ENCODE measurements at regions not wholly inside any gene's neighbourhood (a gene's known extent, or its start where the extent isn't known, plus 50 kb on each side); places are given as distances from the start of the nearest gene placed in this dataset.

GRCh38 chr2:19028587-19029375 is 329.6 kb downstream of the OSR1 start:
- Histone ChIP-seq H3K4me1 (ENCODE audit: control insufficient read depth in 4 of 4, insufficient read depth in 4 of 4, low read length in 3 of 4) (no peaks in the 10 kb centered on the region), H3K9me3 (ENCODE audit: control insufficient read depth in 4 of 4, low read length in 3 of 4) (no peaks in the 10 kb centered on the region), H3K4me3 (ENCODE audit: low read depth in 1 of 3, low read length in 3 of 3) (no peak overlapping the region), H3K36me3 (ENCODE audit: control insufficient read depth in 4 of 4, insufficient read depth in 3 of 4, low read depth in 1 of 4, low read length in 3 of 4) (no peaks in the 10 kb centered on the region), H3K27me3 (ENCODE audit: control insufficient read depth in 4 of 4, insufficient read depth in 4 of 4, low read length in 3 of 4) (no peaks in the 10 kb centered on the region), H3K9ac (ENCODE audit: low read depth in 1 of 2, low read length in 2 of 2) (no peak overlapping the region), H3K27ac (ENCODE audit: low read depth in 1 of 2, low read length in 2 of 2) (no peak overlapping the region)
- 95% methylated on average over 12 of the region's 12 CpGs for WGBS
- no peak for TF ChIP-seq MAX (IDR thresholded peaks at IDR 0.05)
- TF ChIP-seq RAD21 (IDR thresholded peaks at IDR 0.05): no peak
- no peak for TF ChIP-seq GABPA (IDR thresholded peaks at IDR 0.05 in 1 of 2, conservative IDR thresholded peaks at IDR 0.05 in 1 of 2)
- no peak for TF ChIP-seq EGR1 (IDR thresholded peaks at IDR 0.05; ENCODE audit: low read depth in 2 of 2)
- TF ChIP-seq TAF1 (conservative IDR thresholded peaks at IDR 0.05): no peak
- no peak for TF ChIP-seq HNF4A (conservative IDR thresholded peaks at IDR 0.05)
- TF ChIP-seq CTCF (IDR thresholded peaks at IDR 0.05; ENCODE audit: low read depth, low read length, missing input control): no peak
- no peak for TF ChIP-seq RXRA (IDR thresholded peaks at IDR 0.05)
- TF ChIP-seq REST (IDR thresholded peaks at IDR 0.05): no peak
- TF ChIP-seq ZBTB33 (IDR thresholded peaks at IDR 0.05): no peak
- DNase-seq (ENCODE audit: low spot score): no peak

GRCh38 chr2:19027626-19028025 is 330.8 kb downstream of the OSR1 start:
- no peaks in the 10 kb centered on the region for H3K4me1 ChIP-seq (ENCODE audit: control insufficient read depth in 4 of 4, insufficient read depth in 4 of 4, low read length in 3 of 4)
- no peak for DNase-seq (ENCODE audit: low spot score)
- WGBS: 91% methylated on average over 5 of the region's 5 CpGs
- TF ChIP-seq SP1 (IDR thresholded peaks at IDR 0.05) (no peak), TAF1 (conservative IDR thresholded peaks at IDR 0.05) (no peak), FOXA2 (IDR thresholded peaks at IDR 0.05) (no peak), NR2F2 (IDR thresholded peaks at IDR 0.05) (no peak), HNF4G (IDR thresholded peaks at IDR 0.05) (no peak), JUND (IDR thresholded peaks at IDR 0.05) (no peak), MAX (IDR thresholded peaks at IDR 0.05) (no peak), GABPA (IDR thresholded peaks at IDR 0.05 in 1 of 2, conservative IDR thresholded peaks at IDR 0.05 in 1 of 2) (no peak), EGR1 (IDR thresholded peaks at IDR 0.05; ENCODE audit: low read depth in 2 of 2) (no peak), RAD21 (IDR thresholded peaks at IDR 0.05) (no peak), RXRA (IDR thresholded peaks at IDR 0.05) (no peak), YY1 (IDR thresholded peaks at IDR 0.05) (no peak), FOXA1 (IDR thresholded peaks at IDR 0.05) (no peak), REST (IDR thresholded peaks at IDR 0.05) (no peak), ZBTB33 (IDR thresholded peaks at IDR 0.05) (no peak)

More at GRCh38 chr2:19027626-19028025, 330.8 kb downstream of the OSR1 start:
- no peak overlapping the region for H3K4me3 ChIP-seq (ENCODE audit: low read depth in 1 of 3, low read length in 3 of 3)
- H3K27me3 ChIP-seq (ENCODE audit: control insufficient read depth in 4 of 4, insufficient read depth in 4 of 4, low read length in 3 of 4): no peaks in the 10 kb centered on the region
- no peaks in the 10 kb centered on the region for H3K9me3 ChIP-seq (ENCODE audit: control insufficient read depth in 4 of 4, low read length in 3 of 4)
- H3K9ac ChIP-seq (ENCODE audit: low read depth in 1 of 2, low read length in 2 of 2): no peak overlapping the region
- H3K27ac ChIP-seq (ENCODE audit: low read depth in 1 of 2, low read length in 2 of 2): no peak overlapping the region
- no peaks in the 10 kb centered on the region for H3K36me3 ChIP-seq (ENCODE audit: control insufficient read depth in 4 of 4, insufficient read depth in 3 of 4, low read depth in 1 of 4, low read length in 3 of 4)

Data from liver (tissue), 8 donors.